GM20000 (cell line): ENCODE measurements at regions not wholly inside any gene's neighbourhood (a gene's known extent, or its start where the extent isn't known, plus 50 kb on each side); places are given as distances from the start of the nearest gene placed in this dataset.

Experiments used
- DNase-seq: peaks from one replicate; pipeline ENCODE4 v3.0.0; 2012; ENCODE audit warnings: low spot score
- TF ChIP-seq, protein P1 (sequence below): IDR thresholded peaks from 2 replicates; pipeline ENCODE4 v1.5.1; 2012; ENCODE audit warnings: mild to moderate bottlenecking, control low read depth; ENCODE audit errors: extremely low read depth, missing control alignments

DNA sequence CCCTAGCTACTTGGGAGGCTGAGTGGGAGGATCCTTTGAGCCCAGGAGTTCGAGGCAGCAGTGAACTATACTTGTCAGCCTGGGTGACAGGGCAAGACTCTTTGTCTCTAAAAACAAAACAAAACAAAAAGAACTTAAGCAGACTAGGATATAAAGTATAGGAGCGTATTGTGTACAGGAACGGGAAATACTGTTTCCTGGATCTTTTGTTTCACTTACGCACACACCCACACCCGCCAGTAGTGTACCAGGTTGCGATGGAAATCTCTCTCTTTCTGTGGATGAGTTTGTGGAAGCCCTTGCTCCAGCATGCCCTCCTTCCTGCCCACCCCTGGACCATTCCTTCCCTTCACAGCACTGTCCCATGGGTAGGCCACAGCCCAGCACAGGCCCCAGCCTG is 136.3 kb downstream of the RPIA start:
- TF ChIP-seq, protein P1, sequence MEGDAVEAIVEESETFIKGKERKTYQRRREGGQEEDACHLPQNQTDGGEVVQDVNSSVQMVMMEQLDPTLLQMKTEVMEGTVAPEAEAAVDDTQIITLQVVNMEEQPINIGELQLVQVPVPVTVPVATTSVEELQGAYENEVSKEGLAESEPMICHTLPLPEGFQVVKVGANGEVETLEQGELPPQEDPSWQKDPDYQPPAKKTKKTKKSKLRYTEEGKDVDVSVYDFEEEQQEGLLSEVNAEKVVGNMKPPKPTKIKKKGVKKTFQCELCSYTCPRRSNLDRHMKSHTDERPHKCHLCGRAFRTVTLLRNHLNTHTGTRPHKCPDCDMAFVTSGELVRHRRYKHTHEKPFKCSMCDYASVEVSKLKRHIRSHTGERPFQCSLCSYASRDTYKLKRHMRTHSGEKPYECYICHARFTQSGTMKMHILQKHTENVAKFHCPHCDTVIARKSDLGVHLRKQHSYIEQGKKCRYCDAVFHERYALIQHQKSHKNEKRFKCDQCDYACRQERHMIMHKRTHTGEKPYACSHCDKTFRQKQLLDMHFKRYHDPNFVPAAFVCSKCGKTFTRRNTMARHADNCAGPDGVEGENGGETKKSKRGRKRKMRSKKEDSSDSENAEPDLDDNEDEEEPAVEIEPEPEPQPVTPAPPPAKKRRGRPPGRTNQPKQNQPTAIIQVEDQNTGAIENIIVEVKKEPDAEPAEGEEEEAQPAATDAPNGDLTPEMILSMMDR = no peak
- no peak for DNase-seq

DNA sequence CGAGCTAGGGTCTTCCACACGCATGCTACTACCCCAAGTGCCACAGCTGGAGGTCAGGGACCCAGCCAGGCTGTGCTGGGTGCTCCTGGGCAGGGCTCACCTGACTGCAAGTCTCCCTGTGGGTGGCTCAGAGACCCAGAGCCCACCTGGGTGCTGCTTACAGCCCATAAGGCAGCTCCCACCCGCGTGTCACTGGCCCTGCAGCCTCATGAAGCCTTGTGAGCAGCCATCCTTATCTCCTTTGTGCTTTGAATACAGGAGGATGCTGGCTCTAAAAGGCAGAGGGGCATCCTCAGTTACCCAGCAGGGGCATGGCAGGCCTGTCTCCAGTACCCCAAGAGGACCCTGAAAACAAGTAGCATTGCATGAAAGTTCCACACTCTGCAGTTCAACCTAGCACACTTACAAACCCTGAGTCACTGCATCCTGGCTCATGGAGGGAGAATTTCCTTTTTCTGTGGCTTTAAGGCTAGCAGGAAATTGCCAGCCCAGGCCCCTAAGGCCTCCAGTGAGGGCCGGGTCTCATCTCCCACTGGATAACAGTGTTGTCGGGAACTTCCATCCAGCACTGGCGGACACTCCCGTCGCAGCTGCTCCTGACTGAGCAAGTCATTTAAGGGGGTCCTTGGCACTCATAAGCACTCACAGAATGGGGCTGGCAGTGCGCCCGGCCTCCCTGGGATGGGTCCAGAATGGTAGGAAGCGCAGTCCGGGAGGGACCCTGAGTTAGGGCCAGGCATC is 137.1 kb downstream of the RPIA start:
- TF ChIP-seq, protein P1 = no peak
- no peak for DNase-seq

DNA sequence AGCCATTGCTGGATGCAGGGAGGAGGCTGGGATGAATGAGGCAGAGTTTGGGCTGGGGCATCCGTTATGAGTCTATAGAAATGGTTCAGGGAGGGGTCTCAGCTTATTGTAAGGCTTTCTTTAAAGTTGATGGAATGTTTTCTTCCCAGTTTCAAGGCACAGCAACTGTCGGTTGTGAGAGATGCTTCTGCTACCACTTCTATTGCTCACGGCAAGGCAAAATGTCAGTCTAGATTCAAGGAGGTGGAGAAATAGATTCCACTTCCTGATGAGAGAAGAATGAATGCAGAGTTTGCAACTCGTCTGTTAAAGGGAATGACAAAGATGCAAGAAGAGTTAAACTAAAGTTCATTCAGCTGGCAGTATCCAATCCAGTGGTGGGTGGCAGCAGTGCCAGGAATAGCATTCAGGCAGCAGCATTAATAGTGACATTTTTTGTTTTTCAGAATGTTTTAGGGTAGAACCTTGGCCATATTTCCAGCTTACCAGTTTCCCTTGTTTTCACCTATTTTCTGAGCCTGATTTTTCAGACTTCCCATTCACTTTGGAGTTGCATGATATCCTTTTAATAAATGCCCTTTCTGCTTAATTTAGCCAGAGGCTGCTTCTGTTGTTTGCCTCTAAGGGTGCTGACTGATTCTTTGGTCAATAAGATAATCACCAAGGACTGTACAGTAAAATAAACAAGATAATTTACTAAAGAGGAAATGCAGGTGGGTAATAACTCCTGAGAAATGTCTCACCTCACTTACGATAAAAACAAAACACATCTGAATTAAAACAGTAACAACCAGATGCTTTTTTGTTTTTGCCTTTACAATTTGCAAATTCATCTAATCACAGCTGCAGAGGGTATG is 138.4 kb downstream of the RPIA start:
- TF ChIP-seq, protein P1 = no peak
- DNase-seq = no peak

GRCh38 chr2:88831071-88831791 is 139.8 kb downstream of the RPIA start:
- DNase-seq = no peak
- TF ChIP-seq, protein P1 = no peak

DNA sequence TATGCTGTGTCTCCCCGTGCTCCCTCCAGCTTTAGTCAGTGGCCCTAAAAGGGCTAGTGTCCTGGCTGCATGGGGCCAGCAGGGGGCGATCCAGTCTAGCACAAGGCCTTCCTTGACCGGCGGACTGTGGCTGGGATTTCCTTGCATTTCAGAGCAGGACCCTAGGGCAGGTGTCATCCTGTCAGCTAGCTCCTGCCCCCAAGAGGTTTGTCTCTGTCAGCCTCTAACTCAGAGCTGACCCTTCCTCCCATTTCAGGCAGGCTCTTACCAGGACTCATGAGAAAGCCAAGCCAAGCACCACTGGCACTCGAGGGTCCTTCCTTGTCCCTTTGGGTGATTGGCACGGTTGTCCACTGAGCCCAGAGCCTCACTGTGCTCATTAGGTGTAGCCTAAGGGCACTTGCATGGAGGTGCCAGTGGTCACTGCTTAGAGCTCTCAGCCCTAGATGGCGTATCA is 140.3 kb downstream of the RPIA start:
- peak; percentile 78 for DNase-seq
- TF ChIP-seq, protein P1 = peak; percentile 87

DNA sequence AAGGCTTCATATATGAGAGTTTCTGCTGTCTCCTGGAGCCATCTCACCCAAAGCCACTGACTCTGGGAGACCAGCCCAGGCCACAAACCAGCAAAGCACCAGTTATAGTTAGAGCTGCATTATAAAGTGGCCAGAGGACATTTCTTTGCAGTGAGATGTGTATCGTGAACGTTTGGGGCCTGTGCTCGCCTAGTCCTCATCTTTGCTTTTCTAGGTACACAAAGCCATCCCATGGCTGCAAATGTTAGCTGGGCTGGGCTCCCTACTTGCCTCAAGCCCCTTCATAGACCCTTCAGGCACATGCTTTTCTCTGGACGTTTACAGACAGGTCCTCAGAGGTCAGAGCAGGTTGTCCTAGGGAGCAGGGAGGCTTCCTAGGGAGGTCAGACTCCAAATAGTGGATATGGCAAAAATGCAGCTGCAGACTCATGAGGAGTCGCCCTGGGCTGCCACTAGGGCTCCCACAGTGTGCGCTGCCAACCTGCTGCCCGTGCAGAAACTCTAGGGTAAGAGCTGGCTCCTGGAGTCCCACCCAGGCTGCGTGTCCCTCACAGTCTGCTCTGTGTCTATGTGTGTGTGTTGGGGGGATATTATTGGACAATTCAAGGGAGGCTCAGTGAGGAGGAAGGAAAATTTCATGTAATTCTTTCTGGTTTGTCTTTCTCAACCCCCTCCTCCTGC is 141.0 kb downstream of the RPIA start:
- TF ChIP-seq, protein P1 = peak; percentile 4

More for the DNA sequence above, 141.0 kb downstream of the RPIA start:
- DNase-seq = no peak
